ELR (cell line): ENCODE measurements at regions not wholly inside any gene's neighbourhood (a gene's known extent, or its start where the extent isn't known, plus 50 kb on each side); places are given as distances from the start of the nearest gene placed in this dataset.
"Not testable (repeated sequence)": the region's sequence is repeated elsewhere in the genome, so short reads cannot be mapped to it uniquely, and the experiment has no call there.

Experiments
- DNase-seq: peaks from one replicate; pipeline ENCODE4 v3.0.0-alpha.2; 2015; ENCODE audit warnings: low read depth

- no peak for DNase-seq
Observed at GRCh38 chr3:145032791-145033190, 1061.2 kb downstream of the DIPK2A start.

- DNase-seq, result no peak
Observed at GRCh38 chr3:145035682-145036081, 1064.1 kb downstream of the DIPK2A start.

- DNase-seq, result not testable (repeated sequence)
Observed at GRCh38 chr3:145054055-145054454, 1082.4 kb downstream of the DIPK2A start.

- DNase-seq, result no peak
Observed at GRCh38 chr3:145055375-145056076, 1083.9 kb downstream of the DIPK2A start.

- DNase-seq, result no peak
Observed at GRCh38 chr3:145058483-145058882, 1086.9 kb downstream of the DIPK2A start.

- no peak for DNase-seq
Observed at GRCh38 chr3:145063616-145064015, 1092.0 kb downstream of the DIPK2A start.

GRCh38 chr3:145070795-145071194 lies 1090.2 kb downstream of the PLOD2 start:
- no peak for DNase-seq

- DNase-seq, result no peak
Observed at GRCh38 chr3:145079436-145079835, 1081.5 kb downstream of the PLOD2 start.

- no peak for DNase-seq
Observed at GRCh38 chr3:145087038-145087437, 1073.9 kb downstream of the PLOD2 start.

GRCh38 chr3:145088917-145089316 lies 1072.1 kb downstream of the PLOD2 start:
- DNase-seq, result no peak

- DNase-seq, result no peak
Observed at GRCh38 chr3:145089337-145089736, 1071.6 kb downstream of the PLOD2 start.

GRCh38 chr3:145094355-145094941 lies 1066.5 kb downstream of the PLOD2 start:
- peak; percentile 20 for DNase-seq

GRCh38 chr3:145111141-145111540 lies 1049.8 kb downstream of the PLOD2 start:
- not testable (repeated sequence) for DNase-seq

- no peak for DNase-seq
Observed at GRCh38 chr3:145116769-145117168, 1044.2 kb downstream of the PLOD2 start.

GRCh38 chr3:145118303-145118702 lies 1042.7 kb downstream of the PLOD2 start:
- no peak for DNase-seq

- no peak for DNase-seq
Observed at GRCh38 chr3:145124900-145125678, 1035.9 kb downstream of the PLOD2 start.

GRCh38 chr3:145133281-145133680 lies 1027.7 kb downstream of the PLOD2 start:
- no peak for DNase-seq

GRCh38 chr3:145134738-145135137 lies 1026.2 kb downstream of the PLOD2 start:
- DNase-seq, result no peak

- DNase-seq, result no peak
Observed at GRCh38 chr3:145144361-145144760, 1016.6 kb downstream of the PLOD2 start.

GRCh38 chr3:145145461-145145860 lies 1015.5 kb downstream of the PLOD2 start:
- no peak for DNase-seq

- no peak for DNase-seq
Observed at GRCh38 chr3:145159640-145160039, 1001.3 kb downstream of the PLOD2 start.

- no peak for DNase-seq
Observed at GRCh38 chr3:145170121-145170520, 990.9 kb downstream of the PLOD2 start.

GRCh38 chr3:145175626-145176025 lies 985.4 kb downstream of the PLOD2 start:
- DNase-seq, result no peak
